ENCODE measurements at regions not wholly inside any gene's neighbourhood (a gene's known extent, or its start where the extent isn't known, plus 50 kb on each side); places are given as distances from the start of the nearest gene placed in this dataset.
"Not testable (repeated sequence)": the region's sequence is repeated elsewhere in the genome, so short reads cannot be mapped to it uniquely, and the experiment has no call there.

DNA sequence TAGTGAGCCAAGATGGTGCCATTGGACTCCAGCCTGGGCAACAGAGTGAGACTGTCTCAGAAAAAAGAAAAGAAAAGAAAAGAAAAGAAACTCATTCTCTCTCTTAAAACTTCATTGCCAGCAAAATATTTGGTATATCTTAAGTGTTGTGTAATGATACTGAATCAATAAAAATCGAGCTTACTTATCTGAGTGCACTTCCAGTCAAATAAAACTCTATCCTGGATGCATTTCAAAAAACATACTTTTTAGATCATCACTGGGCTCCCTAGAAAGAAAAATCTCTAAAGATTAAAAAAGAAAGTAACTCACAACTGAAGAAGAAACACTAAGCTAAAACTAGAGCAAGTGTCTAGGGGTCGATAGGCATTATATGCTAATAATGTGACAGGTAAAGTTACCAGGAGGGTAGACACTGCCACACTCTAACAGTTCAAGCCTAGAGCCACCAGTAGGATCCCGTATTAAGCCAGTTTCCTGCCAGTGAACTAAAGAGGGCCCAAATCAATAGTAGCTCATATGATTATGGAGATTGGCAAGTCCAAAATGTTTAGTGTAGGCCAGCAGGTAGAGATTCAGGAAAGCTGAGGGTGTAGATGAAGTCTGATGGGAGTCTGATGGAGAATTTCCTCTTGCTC, 242.1 kb upstream of the CYRIA start:
- DNase-seq (ENCODE audit: low read depth), result no peak
- no peak overlapping the region for H3K4me3 ChIP-seq (ENCODE audit: low read depth, low read length)
- TF ChIP-seq, protein P1, sequence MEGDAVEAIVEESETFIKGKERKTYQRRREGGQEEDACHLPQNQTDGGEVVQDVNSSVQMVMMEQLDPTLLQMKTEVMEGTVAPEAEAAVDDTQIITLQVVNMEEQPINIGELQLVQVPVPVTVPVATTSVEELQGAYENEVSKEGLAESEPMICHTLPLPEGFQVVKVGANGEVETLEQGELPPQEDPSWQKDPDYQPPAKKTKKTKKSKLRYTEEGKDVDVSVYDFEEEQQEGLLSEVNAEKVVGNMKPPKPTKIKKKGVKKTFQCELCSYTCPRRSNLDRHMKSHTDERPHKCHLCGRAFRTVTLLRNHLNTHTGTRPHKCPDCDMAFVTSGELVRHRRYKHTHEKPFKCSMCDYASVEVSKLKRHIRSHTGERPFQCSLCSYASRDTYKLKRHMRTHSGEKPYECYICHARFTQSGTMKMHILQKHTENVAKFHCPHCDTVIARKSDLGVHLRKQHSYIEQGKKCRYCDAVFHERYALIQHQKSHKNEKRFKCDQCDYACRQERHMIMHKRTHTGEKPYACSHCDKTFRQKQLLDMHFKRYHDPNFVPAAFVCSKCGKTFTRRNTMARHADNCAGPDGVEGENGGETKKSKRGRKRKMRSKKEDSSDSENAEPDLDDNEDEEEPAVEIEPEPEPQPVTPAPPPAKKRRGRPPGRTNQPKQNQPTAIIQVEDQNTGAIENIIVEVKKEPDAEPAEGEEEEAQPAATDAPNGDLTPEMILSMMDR (conservative IDR thresholded peaks at IDR 0.05; ENCODE audit: low read depth, low read length), result no peak

DNA sequence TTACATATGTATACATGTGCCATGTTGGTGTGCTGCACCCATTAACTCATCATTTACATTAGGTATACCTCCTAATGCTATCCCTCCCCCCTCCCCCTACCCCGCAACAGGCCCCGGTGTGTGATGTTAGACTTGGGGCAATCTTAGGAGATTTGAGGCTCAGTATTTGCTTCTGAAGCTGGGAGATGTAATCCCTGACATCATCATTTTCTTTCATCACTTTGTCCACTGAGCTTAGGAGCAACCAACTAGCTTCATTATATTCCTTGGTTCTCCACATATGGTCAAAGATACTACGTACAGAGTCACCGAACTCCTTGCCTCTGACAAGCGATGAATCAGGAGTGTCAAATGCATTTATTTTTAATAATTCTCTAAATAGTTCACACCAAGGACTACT, 239.7 kb upstream of the CYRIA start:
- DNase-seq (ENCODE audit: low read depth); H3K4me3 ChIP-seq (ENCODE audit: low read depth, low read length): not testable (repeated sequence)

DNA sequence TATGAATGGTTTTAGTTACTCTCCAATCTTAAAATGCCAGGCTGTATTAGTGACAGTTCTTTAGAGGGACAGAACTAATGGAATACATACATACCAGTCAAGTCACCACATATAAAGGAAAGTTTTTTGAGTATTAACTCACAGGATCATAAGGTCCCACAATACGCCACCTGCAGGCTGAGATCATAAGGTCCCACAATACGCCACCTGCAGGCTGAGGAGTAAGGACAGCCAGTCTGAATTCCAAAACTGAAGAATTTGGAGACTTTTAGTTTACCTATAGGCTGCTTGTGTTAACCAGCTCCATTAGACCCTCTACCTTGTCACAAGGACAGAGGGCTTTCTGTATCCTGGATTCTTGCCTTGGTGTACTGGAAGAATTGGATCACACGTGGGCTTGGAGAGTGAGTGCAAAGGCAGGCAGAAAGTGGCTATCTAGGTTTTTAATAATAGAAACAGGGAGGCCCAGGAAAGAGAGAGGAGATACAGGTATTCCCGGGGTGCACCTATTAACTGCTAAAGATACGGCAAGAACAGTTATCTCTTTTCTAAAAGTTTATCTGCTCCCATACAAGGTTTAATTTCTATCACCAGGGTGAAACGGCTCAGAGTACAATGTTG, 234.9 kb upstream of the CYRIA start:
- no peak for DNase-seq (ENCODE audit: low read depth)

DNA sequence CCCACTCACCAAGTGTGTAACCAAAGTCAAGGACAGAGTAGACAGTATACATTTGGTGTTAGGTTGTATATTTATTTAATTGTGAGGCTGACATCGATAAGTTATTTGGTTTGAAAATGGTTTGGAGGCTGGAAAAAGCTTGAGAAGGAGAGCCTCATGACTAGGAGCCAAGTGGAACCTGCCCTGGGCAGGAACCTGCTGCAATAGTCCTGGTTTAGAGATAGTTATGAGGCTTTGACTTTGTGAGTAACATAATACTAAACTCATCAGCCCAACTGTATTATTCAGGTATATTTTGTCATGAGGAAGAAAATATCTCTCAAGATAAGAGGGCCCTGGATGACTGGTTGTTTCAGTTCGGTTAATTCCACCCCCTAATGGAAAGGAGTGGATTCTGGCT, 234.3 kb upstream of the CYRIA start:
- TF ChIP-seq, protein P1 (conservative IDR thresholded peaks at IDR 0.05; ENCODE audit: low read depth, low read length), result no peak

More for the DNA sequence above, 234.9 kb upstream of the CYRIA start:
- no peak overlapping the region for H3K4me3 ChIP-seq (ENCODE audit: low read depth, low read length)
- TF ChIP-seq, protein P1 (conservative IDR thresholded peaks at IDR 0.05; ENCODE audit: low read depth, low read length), result peak; percentile 92

DNA sequence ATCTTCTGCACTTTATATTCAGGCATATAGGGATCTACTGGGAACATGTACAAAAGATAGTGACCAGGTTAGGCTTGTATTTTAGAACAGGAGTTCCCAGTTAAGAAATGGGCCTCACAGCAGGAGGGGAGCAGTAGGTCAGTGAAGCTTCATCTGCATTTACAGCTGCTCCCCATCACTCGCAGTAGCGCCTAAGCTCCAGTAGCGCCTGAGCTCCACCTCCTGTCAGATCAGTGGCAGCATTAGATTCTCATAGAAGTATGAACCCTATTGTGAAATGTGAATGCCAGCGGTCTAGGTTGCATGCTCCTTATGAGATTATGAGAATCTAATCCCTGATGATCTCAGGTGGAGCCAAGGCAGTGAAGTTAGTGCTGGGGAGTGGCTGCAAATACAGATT, 224.4 kb upstream of the CYRIA start:
- TF ChIP-seq, protein P1 (conservative IDR thresholded peaks at IDR 0.05; ENCODE audit: low read depth, low read length), result no peak
- H3K4me3 ChIP-seq (ENCODE audit: low read depth, low read length), result no peak overlapping the region
- DNase-seq (ENCODE audit: low read depth), result no peak

More for the DNA sequence above, 234.3 kb upstream of the CYRIA start:
- no peak overlapping the region for H3K4me3 ChIP-seq (ENCODE audit: low read depth, low read length)
- no peak for DNase-seq (ENCODE audit: low read depth)

DNA sequence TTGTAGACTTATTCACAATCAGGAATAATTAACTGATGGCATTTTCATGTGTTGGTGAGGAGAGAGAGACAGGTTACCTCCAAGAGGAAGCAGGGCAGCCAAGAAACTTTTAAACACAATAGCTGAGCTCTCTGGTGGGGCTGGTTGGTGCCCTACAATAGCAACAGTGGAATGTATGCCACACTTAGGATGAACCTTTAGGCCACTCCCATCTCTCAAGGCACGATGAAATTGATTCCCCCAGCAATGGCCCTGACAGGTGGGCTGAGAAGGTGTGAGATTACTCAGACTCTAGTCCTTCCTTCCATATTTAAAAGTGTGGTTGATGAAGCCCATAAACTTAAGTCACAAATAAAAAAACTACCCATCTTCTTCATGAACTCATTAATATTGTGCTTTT, 219.4 kb upstream of the CYRIA start:
- TF ChIP-seq, protein P1 (conservative IDR thresholded peaks at IDR 0.05; ENCODE audit: low read depth, low read length), result no peak
- DNase-seq (ENCODE audit: low read depth), result no peak
- no peak overlapping the region for H3K4me3 ChIP-seq (ENCODE audit: low read depth, low read length)

DNA sequence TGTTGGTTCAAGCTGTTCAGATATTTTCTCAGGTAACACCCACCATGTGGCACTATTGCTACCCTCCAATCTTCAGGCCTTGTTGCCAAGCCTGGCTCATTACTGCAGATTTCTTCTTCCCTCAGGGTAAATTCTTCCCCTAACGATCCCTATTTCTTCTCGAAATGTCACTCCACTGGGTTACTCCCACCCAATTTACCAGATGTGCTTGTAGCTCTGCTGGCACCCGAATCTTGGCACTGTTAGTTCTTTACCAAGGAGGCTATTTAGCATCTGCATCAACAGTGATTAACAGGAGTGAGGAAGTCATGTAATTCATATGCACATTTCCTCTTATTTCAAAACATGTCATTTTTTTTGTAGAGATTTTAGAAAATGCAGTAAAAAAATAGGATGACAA, 217.1 kb upstream of the CYRIA start:
- no peak overlapping the region for H3K4me3 ChIP-seq (ENCODE audit: low read depth, low read length)
- DNase-seq (ENCODE audit: low read depth), result no peak
- TF ChIP-seq, protein P1 (conservative IDR thresholded peaks at IDR 0.05; ENCODE audit: low read depth, low read length), result no peak
